GM21825 (cell line): ENCODE measurements at regions not wholly inside any gene's neighbourhood (a gene's known extent, or its start where the extent isn't known, plus 50 kb on each side); places are given as distances from the start of the nearest gene placed in this dataset.

Experiments
- ATAC-seq: cut with Tn5 transposase; IDR thresholded peaks from one replicate; pipeline ENCODE4 v1.9.1; 2021; ENCODE audit warnings: mild to moderate bottlenecking, moderate library complexity; ENCODE audit not compliant: unreplicated experiment

DNA sequence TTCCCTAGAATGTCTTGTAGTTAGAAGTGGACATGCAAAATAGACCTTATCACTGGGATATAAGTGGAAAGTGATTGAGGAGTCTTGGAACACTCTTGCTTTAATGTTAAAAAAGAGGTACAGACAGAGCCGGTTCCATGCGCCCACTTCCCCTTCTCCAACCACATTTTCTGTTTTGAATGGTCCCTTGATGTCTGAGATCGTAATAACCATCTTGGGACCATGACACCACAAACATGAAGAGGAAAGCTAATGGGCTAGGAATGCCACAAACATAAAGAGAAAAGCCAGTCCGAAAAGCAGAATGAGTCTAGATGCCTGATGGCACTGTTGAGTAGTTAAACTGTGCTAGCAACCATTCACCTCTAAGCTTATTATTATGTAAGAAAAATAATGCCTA, 54.8 kb upstream of the SPON1 start:
- ATAC-seq: no peak

DNA sequence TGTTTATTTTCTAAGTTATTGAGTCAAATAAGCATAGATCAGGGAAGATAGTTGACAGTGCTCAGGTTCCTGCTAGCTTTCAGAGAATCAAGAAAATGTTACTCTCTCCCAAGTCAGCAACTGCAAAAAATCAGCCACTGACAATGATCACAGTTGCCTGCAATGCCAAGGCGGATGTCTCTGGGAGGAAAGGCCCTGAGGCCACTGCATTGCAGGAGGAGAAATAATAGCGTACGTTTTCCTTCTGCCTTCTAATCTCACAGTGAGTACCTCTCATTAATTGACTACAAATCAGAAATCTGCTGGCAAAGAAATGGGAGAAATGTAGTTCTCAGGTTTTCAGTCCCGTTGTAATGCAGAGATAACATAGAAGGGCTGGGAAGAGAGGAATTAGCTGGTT, 54.0 kb upstream of the SPON1 start:
- no peak for ATAC-seq
